NCI-H510A treated with DMSO at 0.1 percent for 48 hours (cell line): ENCODE measurements at regions not wholly inside any gene's neighbourhood (a gene's known extent, or its start where the extent isn't known, plus 50 kb on each side); places are given as distances from the start of the nearest gene placed in this dataset.
A peak's percentile ranks its signal among the peaks of the same experiment; 100 is the strongest.

Experiments used
- DNase-seq: peaks from one replicate; lab custom pipeline; 2025; lab: John Stamatoyannopoulos, UW

DNA sequence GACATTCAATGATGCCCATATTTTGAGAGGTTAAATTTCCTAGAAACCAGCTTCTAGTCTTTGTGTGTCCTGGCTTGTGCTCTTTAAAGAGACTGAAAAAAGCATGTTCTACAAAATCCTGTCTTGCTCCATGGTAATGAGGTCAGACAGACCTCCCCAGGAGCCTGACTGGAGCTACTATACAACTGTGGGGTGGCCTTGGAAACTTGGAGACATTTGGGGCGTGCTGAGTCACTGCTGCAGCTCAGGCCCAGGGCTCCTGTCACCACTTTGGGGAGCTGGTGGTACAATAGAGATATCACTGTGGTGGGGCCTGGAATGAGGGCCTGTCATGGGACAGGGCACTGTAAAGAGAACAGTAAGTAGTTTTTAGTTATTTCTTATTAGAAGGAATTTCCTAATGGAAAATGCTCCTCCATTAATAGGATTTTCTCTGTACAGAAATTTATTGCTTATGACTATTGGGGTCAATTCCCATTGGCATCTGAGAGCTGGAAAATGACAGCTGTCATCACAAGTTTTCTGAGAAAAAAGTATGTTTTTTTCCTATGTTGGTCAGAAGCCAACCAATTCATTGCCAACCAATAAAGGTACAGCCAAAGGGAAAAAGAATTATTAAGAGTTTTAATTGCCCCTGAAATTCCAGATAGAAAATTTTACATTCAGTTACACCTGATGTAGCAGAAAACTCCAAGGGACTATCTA is 207.4 kb upstream of the JADE1 start:
- no peak for DNase-seq

DNA sequence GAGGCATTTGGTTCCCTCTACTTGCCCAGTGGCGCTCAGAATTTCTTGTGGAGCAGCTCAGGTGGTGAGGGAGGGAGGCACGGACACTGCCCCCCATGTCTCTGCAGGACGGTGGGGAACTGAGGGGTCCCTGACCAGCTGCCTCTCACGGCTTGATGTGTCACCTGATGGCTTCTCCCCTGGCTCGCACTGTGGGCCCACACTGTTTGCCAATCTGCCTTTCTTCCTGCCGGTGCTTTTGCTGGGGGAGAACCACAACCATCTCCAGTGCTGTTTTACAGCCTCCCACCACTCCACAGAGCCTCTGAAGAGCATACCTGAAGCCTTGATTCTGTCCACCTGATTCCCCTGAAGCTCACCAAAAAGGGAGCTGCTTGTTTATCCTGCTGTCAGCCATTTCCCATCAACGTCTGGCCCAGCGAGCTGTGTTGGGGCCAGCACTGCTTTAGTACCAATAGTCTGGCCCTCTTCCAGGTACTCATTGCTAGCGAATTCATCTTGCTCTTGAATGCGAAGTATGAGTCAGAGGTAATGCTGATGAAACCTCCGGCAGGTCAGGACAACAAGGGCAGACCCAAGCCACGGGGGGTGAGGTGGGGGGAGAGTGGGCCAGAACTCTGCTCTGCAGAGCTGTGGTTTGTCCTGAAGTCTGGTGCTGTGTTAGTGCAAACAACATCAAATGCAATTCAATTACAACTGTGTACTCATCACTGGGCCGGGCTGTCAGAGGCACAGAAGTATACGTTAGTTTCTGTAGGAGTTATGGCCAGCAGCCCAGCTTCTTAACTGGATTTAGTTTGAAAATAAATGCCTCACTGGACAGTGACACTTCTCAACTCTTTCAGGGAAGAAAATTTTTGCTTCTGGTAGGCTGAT is 208.3 kb upstream of the JADE1 start:
- DNase-seq: peak; percentile 77

DNA sequence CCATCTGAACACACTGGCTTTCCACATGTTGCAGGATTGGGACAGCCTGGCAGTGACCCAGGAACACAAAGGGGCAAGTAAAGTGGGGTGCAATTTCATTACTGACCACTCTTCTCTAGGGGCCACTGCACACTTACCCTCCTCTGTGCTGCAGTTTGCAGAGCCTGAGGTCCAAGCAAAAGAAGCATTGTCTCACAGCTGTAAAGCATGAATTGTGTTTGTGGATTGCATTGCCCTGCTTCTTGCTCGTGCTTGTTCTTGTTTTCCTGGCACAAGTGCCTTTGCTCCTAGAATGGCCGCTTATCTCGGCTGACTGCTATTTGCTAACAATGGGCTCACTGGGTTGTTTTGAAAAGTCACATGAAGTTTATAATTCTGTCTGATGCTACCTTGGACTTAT is 209.1 kb upstream of the JADE1 start:
- DNase-seq: peak; percentile 44

DNA sequence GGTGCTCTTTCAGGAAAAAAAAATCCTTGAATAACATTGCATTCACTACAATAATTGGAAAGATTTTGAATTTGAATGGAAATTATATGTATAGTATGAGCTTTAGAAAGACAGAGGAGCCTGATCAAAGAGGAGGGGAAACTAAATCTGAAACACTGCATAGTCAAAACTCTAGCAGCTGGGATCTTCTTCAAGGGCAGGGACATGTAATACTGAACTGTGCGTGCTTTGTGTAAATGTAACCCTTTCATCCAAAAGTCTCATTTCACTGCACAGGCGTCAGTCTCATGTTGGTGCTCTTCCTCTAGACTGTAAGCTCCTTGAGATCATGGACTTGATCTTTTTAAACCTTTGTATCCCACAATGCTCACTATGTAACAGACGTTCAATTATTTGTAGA is 212.0 kb upstream of the JADE1 start:
- no peak for DNase-seq

DNA sequence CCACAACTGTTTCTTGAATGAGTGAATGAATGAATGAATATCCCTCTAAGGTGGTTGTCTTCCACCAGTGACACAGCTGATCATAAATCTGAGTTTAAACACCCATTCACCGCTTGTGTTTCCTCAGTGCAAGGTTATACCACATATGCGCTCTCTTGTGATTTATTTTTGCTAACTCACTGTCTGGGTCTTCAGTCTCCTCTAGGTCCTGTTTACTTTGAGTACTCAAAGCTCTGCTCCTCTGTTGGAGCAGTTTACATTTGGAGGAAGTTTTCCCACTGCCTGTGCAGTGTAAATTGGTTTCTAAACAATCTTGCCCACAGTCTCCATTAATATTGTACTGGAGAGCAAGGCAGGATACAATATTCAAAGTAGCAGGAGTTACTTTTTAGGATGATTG is 212.6 kb upstream of the JADE1 start:
- DNase-seq: peak; percentile 14

DNA sequence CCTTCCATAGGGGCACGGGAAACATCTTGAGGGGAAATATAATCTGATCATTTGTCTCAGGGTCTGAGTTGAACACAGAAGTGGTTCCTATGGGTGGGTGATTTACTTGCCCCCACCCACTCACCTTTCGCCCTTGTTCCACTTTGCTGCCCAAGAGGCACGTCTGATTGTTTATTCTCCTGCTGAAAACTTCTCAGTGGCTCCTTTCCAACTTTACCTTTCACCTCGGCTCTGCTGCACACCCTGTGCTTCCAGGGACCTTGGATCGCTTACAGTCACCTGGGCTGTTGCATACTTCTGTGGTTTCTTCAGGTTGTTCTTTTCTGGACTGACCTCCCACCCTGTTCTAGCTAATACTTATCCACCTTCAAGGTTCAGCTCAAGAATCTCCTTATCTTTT is 213.4 kb upstream of the JADE1 start:
- no peak for DNase-seq

DNA sequence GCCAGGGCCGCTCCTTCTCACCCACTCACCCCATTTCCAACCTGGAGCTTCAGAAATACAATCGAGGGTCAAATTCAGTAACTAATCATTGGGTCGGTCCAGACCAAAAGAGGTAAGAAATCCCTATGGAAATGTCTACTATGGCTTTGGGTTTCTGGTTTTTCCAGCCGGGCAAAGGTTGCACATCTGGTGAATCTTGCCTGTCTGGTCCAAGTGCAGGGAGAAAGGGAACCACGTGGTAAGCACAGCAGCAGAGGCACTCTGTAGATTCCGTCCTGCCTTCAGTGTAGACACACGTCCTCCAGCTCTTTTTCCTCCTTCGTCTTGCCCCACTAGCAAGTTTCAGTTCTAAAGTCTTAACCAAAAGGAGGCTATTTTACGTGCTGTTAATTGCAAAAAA is 218.0 kb upstream of the JADE1 start:
- no peak for DNase-seq

DNA sequence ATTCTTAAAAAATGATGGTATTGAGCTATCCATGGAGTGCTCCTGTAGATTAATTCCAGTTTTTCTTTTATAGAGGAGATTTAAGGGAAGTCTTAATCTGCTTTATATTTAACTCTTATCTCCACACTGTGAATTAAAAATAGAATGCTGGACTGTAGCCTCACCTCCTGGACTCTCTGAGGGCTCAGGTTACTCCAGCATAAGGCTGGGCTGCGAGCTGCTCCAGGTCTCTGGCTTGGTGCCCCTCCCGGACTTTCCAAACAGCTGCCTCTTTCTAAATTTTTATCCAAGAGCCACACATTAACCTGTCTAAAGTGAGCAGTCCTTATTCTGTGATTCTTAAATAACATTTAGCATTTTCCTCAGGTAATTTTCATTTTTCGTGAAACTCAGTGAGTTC is 218.7 kb upstream of the JADE1 start:
- peak; percentile 16 for DNase-seq

DNA sequence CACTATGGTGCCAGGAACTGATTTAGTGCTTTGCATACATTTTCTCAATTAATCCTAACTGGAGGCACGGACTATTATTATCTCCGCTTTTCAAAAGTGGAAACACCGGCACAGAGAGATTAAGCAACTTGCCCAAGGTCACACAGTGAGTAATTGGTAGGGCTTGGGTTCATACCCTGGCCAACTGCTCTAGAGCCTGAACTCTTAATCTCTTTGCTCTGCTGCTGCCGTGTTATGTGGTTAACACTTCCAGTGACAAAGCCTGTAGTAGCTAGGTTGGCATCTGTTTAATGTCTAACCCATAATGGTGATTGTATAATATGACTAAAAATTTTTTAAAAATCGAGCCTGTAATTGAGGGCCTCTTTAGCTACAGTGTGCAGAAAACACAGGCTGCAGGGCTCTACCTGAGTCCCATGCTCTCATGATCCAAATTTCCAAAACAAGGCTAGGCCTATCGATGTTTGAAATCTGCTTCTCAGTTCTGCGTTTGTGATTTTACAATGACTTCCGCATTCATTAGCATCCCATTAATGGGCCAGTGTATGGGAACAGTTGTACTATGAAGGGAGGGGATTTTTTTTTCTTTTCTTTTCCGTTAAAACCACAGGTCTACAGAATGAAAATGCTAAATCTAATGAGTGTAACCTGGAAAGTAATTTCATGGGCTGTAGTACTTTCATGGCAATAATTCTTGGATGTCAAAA is 219.3 kb upstream of the JADE1 start:
- DNase-seq: no peak

DNA sequence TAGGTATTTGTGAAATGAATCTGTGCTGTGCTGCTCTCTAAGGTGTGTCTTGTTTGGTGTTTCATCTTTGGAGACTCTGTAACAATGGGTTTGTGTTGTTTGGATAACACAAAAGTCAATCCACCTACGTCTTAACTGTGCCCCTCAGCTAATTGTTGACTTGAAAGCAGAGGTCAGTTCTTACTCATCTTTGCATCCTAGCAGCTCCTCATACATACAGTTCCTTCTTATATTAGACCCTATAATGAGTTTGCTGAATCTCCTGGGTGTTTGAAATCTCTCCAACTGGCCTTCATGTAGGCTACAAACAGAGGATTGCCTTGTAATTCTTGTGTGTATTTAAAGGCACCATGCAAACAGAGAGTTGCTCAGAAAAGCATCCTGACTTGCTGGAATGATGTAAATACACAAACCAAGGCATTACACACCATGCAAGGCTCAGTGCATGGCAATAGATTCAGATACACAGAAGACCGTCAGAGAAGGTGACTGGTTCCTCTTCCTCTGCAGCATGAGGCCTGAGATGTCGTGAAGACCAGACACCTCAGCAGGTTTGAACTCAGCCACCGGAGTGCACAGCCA is 220.0 kb upstream of the JADE1 start:
- DNase-seq: no peak

DNA sequence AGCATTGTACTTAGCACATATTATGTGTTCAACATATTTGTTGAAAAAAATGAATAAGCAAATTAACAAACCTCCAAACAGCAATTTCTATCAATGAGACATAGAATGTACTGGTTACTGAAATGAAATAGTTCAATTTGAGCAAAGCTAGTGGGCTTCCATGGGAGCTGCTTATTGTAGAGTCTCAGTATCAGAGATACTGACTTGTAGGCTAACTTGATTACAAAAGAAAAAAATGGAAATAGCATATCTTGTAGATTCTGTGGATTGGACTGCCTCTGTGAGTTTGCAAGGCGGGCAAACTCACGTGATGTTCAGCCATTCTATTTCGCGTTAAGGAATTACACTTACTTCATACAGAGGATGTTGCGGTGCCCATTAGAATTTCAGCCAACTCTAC is 222.1 kb upstream of the JADE1 start:
- no peak for DNase-seq

DNA sequence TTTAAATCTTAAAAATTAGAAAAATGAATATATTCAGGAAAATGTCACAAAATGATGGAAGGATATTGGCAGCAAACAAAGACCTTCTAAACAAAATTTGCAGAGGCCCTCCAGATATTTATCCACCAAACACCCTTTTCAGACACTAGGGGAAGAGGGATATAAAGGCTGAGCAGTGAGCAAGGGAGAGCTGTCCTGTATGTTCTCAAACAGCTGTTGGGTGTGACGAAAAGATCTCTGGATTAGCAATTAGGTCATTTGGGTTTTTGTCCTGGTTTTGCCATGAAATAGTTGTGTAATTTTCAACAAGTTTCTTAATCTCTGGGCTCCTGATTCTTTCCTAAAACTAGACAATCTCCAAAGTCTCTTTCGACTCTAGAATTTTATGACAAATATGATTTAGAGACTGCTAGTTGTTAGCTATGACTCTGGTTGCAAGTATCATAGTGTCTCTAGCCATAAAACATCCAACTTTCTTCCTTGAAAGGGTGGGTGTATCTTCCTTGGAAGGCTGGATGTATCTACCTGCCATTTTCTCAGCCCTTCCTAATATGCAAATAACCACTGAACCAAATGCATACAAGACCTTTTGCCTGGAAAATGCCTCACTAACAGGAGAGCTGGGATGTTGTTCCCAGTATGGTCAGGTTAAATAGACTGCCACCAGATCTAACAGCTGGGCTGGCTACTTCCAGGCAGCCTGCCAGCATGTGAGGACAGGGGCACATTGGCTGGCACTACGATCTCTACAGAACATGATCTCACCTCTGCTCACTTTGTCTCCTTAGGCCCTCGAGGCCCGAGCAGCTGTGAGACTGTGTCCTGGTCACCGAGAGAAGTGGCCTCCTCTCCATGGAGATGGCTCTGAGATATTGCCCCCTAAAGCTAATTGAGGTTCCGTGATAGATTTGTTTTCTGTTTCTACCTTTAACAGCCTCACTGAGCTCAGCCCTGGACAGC is 225.5 kb upstream of the JADE1 start:
- DNase-seq: peak; percentile 35

DNA sequence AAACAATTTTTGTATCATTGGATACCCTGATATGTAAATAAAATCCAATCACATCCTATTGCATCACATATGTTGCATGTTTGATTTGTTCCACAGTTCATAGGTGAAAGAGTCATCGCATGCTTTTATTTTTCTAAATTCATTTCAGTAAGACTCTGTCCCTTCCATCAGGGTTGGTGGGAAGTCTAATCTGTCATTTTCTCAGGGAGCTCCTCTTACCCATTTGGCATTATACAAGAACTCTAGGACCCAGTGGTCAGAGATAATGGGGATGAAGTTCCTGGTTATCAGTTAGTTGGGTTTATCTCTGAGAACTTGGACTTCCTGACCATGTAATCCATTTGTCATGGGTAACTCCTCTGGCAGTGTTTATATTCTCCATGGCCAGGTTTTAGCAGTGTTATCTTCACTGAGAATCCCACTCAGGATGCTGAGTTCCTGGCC is 227.1 kb upstream of the JADE1 start:
- no peak for DNase-seq

DNA sequence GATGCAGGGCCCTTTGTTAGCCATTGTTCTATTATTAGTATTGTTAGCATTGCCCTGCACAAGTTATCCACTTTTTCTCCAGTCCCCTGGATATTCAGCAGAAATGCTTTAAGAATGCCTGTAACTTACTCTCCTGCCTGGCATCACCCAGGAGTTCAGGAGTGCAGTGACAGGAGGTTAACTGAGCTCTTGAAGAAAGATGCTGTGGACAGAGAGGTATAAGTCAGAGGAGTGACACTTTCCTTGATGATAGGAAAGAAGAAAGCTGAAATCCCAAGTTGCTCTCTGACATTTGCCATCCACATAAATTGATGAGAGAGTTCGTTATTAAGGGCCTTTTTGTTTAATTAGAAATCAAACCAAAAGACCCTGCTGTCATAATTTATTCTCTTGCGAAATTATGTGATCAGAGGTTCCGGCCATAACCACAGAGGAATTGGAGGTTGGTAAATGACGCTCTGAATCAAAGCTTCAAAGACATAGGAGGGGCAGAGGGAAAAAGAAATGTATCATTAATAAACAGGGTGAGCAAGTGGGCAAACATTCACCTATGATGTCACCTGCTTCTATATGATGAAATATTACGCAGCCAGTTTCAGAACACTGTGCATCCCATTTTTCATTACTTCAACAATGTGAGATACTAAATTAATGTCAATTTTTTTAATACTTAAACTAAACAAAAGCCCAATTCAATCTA is 230.2 kb upstream of the JADE1 start:
- no peak for DNase-seq

DNA sequence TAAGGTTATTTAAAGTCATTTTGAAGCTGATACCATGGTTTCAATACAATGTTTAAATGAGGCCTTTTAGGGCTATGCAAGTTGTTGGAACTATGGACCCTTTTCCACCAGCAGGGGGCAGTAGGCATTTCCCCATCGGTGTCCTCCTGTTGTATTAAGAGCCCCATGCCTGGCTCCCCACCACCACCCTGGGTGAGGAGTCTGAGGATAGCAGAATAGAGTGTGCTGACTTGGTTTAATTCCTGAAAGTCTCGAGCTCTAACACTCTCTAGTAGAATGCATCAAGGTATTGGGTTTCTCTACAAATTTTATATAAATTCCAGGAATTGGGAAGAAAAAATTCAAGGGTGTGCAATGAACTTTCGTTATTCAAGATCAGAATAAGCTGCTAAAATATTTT is 234.8 kb upstream of the JADE1 start:
- DNase-seq: no peak

DNA sequence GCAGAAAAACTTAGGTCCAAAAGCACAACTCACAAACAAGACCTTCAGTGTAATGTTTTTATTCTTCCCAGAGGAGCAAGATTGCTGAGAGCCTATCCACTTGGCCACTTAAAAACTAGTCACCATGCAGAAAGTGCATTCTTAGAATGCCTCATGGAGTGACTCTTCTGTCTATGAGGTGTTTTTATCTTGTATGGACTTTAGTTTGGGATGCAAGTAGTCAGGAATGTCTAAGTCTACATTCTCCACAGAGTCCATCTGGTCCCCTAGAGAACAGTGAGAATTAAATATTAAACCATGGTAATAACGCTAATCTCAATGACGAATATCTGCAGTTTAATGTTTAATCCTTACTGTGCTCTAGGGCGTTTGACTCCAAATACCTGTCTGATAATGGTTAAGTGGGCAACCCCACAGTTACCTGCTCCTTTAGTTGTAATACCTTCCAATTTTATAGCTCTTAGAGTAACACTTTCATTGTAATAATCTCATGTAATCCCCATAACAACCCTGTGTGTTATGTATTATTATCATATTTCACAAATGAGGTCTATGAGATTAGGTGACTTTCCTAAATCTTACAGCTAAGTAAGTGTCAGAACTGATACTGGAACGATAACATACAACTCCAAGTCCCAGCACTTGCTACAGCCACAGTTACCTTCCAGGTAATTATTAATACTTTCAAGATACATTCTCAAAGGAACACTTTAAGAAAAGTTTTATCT is 235.6 kb upstream of the JADE1 start:
- no peak for DNase-seq

DNA sequence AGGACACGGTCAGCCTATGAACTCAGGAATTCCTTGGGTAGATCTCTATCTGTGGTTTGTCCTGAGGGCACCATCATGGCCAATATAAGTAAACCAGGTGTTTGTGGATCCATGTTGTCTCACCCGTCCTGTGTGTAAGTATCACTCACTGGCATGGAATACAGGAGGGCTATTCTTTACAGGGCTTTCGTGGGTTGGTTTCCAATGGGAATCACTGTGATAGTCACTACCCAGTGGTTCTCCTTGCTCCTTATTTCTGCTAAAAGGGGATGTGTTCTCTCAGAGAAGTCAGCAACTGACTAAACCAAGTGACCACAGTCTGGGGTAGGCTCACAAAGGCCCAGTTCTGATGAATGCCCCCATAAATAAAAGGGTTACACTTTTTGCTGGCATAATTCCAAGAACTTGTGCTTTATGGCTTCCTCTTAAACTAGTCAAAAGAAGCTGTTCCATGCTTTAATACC is 236.7 kb upstream of the JADE1 start:
- no peak for DNase-seq

DNA sequence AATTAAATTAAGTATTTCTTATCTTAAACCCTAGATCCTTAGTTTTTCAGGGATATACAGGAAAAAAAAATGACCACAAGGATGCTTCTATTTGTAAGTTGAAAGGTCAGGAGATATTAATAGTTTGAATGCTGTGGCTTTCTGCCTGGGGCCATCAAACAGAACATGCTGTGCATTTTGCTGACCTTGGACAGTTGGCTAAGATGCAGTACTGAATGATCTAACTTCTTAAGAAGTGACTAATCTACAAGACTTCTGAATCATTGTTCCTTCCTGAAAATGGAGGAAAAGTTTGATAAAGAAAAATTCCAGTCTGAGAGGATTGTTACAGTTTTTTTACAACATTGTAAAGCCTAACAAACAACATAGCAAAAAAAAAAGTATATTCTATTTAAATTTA is 237.8 kb upstream of the JADE1 start:
- no peak for DNase-seq

DNA sequence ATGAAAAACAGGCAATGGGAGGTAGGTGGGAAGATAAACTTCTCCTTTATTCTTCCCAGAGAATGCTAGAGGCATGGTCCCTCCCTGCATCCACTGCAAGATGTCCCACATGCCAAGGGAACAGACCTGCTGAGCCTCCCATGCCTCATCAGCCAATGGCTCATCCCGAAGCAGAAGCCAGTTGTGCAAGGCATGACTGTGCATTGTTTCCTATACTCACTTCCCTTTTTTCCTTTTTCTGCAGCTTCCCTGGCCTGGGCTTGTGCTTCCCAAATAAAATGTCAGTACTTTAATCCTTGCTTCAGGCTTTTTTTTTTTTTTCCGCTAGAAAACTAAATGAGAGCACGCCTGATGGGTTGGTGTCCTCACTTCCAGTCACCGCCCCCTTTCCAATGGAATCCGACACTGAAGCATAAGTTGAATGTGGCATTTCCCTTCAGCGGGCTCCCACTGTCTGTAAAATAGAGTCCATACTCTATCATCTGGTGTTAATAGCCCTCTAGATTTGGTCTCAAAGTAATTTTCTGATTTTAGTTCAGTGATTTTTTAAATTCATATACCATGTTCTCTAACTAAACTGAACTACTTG is 239.0 kb upstream of the JADE1 start:
- DNase-seq: no peak

DNA sequence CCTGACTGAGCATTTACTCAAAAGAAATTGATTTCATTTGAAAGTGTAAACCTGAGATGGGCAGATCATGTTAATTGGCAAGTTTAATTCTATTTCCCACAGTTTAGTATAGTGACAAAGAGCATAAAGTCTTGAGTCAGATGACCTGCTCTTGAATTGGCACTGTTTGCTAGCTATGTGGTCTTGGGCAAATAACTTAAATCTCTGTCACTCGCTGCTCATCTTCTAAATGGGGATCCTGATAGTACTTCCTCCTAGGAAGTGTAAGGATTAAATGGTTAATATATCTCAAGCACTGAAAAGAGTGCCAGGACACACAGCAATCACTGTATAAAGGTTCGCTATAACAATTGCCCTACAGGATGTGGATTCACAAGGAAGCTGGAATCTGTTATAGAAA is 242.8 kb upstream of the JADE1 start:
- no peak for DNase-seq
